OCI-LY7 (cell line): ENCODE measurements at regions not wholly inside any gene's neighbourhood (a gene's known extent, or its start where the extent isn't known, plus 50 kb on each side); places are given as distances from the start of the nearest gene placed in this dataset.

Source experiments
- CTCF ChIP-seq: fragments of 200-600 bp; sonication (generic); conservative IDR thresholded peaks from 2 replicates; pipeline ENCODE4 v1.5.1; 2014; ENCODE audit warnings: mild to moderate bottlenecking, antibody characterized with exemption, low read length, moderate library complexity, mixed read lengths
- EZH2phosphoT487 ChIP-seq: fragments of 200-600 bp; sonication (generic); IDR thresholded peaks from 2 replicates; pipeline ENCODE4 v1.6.1; 2018; ENCODE audit warnings: low read depth, borderline replicate concordance, mild to moderate bottlenecking, mixed run types, antibody characterized with exemption, low read length, moderate library complexity, mixed read lengths

DNA sequence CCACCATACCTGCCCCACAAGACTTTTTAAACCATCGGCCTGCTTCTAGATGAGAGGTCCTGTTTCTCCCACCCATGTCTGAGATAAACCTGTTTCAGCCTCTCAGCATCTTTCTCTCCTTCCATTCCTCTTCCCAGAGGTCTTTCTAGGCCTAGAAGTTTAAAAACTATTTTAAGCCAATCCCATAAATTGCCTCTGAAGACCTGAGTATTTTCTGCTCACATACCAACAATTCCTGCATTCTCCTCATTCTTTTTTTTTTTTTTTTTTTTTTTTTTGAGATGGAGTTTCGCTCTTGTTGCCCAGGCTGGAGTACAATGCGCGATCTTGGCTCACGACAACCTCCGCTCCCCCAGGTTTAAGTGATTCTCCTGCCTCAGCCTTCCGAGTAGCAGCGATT, 262.9 kb upstream of the AUTS2 start:
- no peak for TF ChIP-seq CTCF
- no peak for TF ChIP-seq EZH2phosphoT487
